GM12875 (cell line): ENCODE measurements at regions not wholly inside any gene's neighbourhood (a gene's known extent, or its start where the extent isn't known, plus 50 kb on each side); places are given as distances from the start of the nearest gene placed in this dataset.

ENCODE experiments used
- H3K4me3 ChIP-seq: one replicate; pipeline ENCODE4 v1.5.1; 2011; ENCODE audit warnings: low read depth, low read length, control low read depth
- CTCF ChIP-seq: IDR thresholded peaks from 2 replicates; pipeline ENCODE4 v1.5.1; 2011; ENCODE audit warnings: low read depth, mild to moderate bottlenecking, control low read depth, inconsistent platforms, low read length, moderate library complexity, borderline replicate concordance; ENCODE audit not compliant: insufficient read depth

GRCh38 chr15:35764661-35765519 lies 218.9 kb upstream of the DPH6 start:
- H3K4me3 ChIP-seq = no peak overlapping the region
- TF ChIP-seq CTCF = no peak

DNA sequence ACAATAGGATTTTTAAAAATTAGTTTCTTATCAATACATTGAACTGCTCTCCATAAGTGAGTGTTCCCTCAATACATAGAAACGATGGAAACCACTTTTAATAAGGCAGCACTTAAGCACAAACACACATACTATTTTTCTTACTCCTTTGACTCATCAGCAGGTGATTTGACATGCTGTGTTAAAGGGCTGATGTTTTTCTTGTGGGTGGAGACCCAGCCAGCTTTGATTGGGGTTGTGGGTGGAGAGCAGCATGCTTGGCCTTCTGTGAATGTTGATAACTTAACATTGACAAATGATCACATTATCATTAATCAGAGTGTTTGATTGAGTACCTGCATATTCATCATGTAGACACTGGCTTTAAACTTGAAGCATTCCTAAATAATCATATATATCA lies 223.0 kb upstream of the DPH6 start:
- no peak for TF ChIP-seq CTCF
- H3K4me3 ChIP-seq = no peak overlapping the region

- no peak overlapping the region for H3K4me3 ChIP-seq
Measured at GRCh38 chr15:35769656-35770055, 223.7 kb upstream of the DPH6 start.

DNA sequence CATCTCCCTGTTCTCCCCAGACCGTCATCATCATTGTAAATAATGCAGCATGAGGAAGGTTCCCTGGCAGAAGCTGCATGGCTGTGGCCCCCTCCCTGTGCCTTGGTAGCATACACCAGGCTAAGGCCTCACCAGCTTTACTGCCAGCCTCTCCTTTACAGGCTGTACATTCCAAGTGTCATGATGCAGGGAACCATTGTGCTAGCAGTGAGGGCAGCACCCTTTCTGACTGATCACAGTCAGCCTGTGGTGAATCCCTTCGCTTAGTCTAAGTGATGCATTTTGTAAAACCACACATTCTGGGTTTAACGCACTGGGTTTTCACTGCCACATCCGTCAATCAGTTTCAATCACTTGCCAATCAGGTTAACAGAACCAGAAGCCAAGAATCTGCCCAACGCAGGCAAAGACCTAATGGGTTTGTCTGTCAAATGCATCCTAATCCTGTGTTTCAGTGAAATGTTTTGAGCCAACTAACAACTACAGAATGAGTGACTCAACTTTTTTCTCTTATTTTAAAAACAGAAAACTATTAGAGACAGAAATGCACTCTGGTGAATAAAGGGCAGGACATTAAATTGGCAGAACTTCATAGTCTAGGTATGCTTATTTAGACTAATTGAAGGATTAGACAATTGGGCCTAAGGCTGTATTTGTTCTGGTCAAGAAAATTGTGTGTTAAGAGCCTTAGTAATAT lies 225.9 kb upstream of the DPH6 start:
- no peak for TF ChIP-seq CTCF
- H3K4me3 ChIP-seq = no peak overlapping the region

More at GRCh38 chr15:35769656-35770055, 223.7 kb upstream of the DPH6 start:
- no peak for TF ChIP-seq CTCF

DNA sequence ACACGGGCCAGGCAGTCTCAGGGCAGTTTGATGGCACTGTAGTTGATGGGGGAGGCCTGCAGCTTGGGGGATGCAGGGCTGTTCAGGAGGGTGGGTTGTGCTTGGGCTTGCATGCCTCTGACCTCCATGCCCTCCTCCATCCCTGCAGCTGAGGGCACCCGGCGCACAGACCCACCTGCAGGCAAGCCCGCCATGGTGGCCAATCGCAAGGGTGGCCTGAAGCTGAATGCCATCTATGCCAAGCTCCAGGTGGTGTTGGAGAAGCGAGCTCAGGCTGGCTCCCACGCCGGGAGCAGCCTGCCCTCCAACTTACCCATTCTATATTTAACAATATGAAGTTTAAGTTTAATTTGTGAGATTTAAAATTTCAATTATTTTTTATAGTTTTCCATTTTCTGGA lies 228.7 kb upstream of the DPH6 start:
- no peak overlapping the region for H3K4me3 ChIP-seq
- TF ChIP-seq CTCF = no peak

- no peak for TF ChIP-seq CTCF
- no peak overlapping the region for H3K4me3 ChIP-seq
Measured at GRCh38 chr15:35775471-35775870, 229.5 kb upstream of the DPH6 start.

DNA sequence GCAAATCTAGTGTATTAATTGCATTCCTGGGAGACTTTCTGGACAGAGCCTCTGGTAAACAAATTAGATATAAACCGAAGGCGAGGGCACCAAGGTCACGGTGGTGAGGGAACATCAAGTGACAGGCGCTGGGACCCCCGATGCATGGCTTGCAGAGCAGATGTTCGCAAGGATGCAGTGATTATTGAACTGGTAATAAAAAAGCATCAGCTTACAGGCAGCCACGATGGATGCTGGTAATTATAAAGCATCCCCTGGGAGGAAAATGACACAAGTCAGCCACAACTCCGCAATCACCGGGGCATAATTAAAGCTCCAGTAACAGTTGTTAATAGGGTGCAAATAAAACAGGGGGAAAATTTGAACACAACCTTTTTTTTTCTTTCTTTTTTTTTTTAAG lies 231.1 kb upstream of the DPH6 start:
- H3K4me3 ChIP-seq = no peak overlapping the region
- no peak for TF ChIP-seq CTCF
